A673 (cell line): ENCODE measurements at regions not wholly inside any gene's neighbourhood (a gene's known extent, or its start where the extent isn't known, plus 50 kb on each side); places are given as distances from the start of the nearest gene placed in this dataset.
A peak's percentile ranks its signal among the peaks of the same experiment; 100 is the strongest.

Source experiments
- BruUV-seq: library from RNA; stranded (reverse); fragments of 400-500 nt; replicated peaks from 2 replicates; lab custom pipeline; 2021; lab: Mats Ljungman, UMichigan
- CTCF ChIA-PET: fragments of 300-600 bp; sonication (Branson Sonifier 250); formaldehyde crosslinking; loops from one replicate; lab custom pipeline; 2022; ENCODE audit warnings: antibody characterized with exemption; lab: Charles Lee
- POLR2A ChIA-PET: fragments of 300-600 bp; sonication (Branson Sonifier 250); formaldehyde crosslinking; loops from one replicate; lab custom pipeline; 2022; ENCODE audit warnings: antibody characterized with exemption; ENCODE audit not compliant: low non-redundant PET; lab: Charles Lee
- DNase-seq: peaks from one replicate; pipeline ENCODE4 v3.0.0-alpha.2; 2015; ENCODE audit warnings: low spot score
- H3K27ac ChIP-seq: fragments of 200-600 bp; sonication (generic); 2 replicates; pipeline ENCODE4 v1.5.1; 2016; ENCODE audit warnings: mixed run types, low read depth, mild to moderate bottlenecking, mixed read lengths, antibody characterized with exemption, low read length; ENCODE audit not compliant: poor library complexity, severe bottlenecking
- H3K27me3 ChIP-seq: fragments of 200-600 bp; sonication (generic); replicated peaks from 2 replicates; pipeline ENCODE4 v1.6.1; 2017; ENCODE audit warnings: mixed run types, low read depth, mild to moderate bottlenecking, mixed read lengths, antibody characterized with exemption, low read length; ENCODE audit not compliant: insufficient read depth, poor library complexity
- H3K36me3 ChIP-seq: fragments of 200-600 bp; sonication (generic); 2 replicates; pipeline ENCODE4 v1.6.1; 2016; ENCODE audit warnings: mixed run types, mild to moderate bottlenecking, mixed read lengths, antibody characterized with exemption, low read length; ENCODE audit not compliant: insufficient read depth, poor library complexity, severe bottlenecking
- H3K4me1 ChIP-seq: fragments of 200-600 bp; sonication (generic); 2 replicates; pipeline ENCODE4 v1.6.1; 2017; ENCODE audit warnings: mixed run types, mild to moderate bottlenecking, mixed read lengths, antibody characterized with exemption, low read length; ENCODE audit not compliant: insufficient read depth, poor library complexity, severe bottlenecking
- H3K4me3 ChIP-seq: fragments of 200-600 bp; sonication (generic); 2 replicates; pipeline ENCODE4 v1.5.1; 2016; ENCODE audit warnings: low read depth, mixed run types, mild to moderate bottlenecking, mixed read lengths, low read length; ENCODE audit not compliant: poor library complexity, severe bottlenecking
- H3K9me3 ChIP-seq: fragments of 200-600 bp; sonication (generic); 2 replicates; pipeline ENCODE4 v1.6.1; 2016; ENCODE audit warnings: mixed run types, low read depth, mild to moderate bottlenecking, mixed read lengths, antibody characterized with exemption, low read length; ENCODE audit not compliant: poor library complexity, severe bottlenecking
- CTCF ChIP-seq: fragments of 300-800, 200-600 bp; sonication (generic); conservative IDR thresholded peaks from 2 replicates; pipeline ENCODE4 v1.5.1; 2017; ENCODE audit warnings: low read depth, mild to moderate bottlenecking, antibody characterized with exemption, low read length, moderate library complexity, mixed read lengths
- EZH2 ChIP-seq: fragments of 200-600 bp; sonication (generic); IDR thresholded peaks from 2 replicates; pipeline ENCODE4 v1.6.1; 2017; ENCODE audit warnings: borderline replicate concordance, low read depth, mild to moderate bottlenecking, mixed read lengths, antibody characterized with exemption, low read length; ENCODE audit not compliant: poor library complexity, severe bottlenecking
- intact Hi-C: fragments of 100-400 bp; cut with micrococcal nuclease; formaldehyde crosslinking; loops from one replicate; pipeline ENCODE4 v1.10.0; 2022; ENCODE audit not compliant: unreplicated experiment

- TF ChIP-seq CTCF (peak; percentile 52), EZH2 (no peak)
- no peaks in the 10 kb centered on the region for H3K4me1 ChIP-seq
- peak; percentile 28 for DNase-seq
- no peaks in the 10 kb centered on the region for H3K27me3 ChIP-seq
- H3K9me3 ChIP-seq, result no peaks in the 10 kb centered on the region
- intact Hi-C loops, result no loop called here
- no peak overlapping the region for H3K27ac ChIP-seq
- no peaks in the 10 kb centered on the region for H3K36me3 ChIP-seq
- ChIA-PET POLR2A (no interaction called here), CTCF (no interaction called here)
- no TSS peak for BruUV-seq
- H3K4me3 ChIP-seq, result no peak overlapping the region
These were observed 1333.1 kb downstream of the EFNB2 start for GRCh38 chr13:105202354-105202753.

- no peaks in the 10 kb centered on the region for H3K9me3 ChIP-seq
- no peak overlapping the region for H3K27ac ChIP-seq
- no peaks in the 10 kb centered on the region for H3K4me1 ChIP-seq
- TF ChIP-seq CTCF (no peak), EZH2 (no peak)
- H3K4me3 ChIP-seq, result no peak overlapping the region
- intact Hi-C loops, result no loop called here
- BruUV-seq, result no TSS peak
- DNase-seq, result no peak
- H3K27me3 ChIP-seq, result no peaks in the 10 kb centered on the region
- no peaks in the 10 kb centered on the region for H3K36me3 ChIP-seq
- POLR2A ChIA-PET, result no interaction called here
- CTCF ChIA-PET, result no interaction called here
These were observed 1334.1 kb downstream of the EFNB2 start for GRCh38 chr13:105201351-105201750.

DNA sequence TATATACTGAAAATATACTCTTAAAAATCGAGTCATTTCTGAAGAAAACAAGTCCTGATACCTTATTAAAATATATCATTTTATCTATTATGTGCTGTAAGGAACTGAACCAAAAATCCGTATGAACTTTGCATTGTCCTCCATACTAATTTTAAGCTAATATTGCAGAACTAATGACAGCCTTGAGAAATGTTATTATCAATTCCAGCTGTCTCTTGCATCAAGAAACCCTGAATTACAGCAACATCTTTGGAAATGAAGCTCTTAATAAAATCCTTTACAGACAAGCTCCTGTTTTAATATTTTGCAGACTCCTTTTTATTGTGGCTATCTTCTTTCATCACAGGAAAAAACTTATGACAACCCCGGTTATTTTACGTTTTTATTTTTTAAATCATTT lies 1335.3 kb downstream of the EFNB2 start:
- no peak for TF ChIP-seq EZH2
- TF ChIP-seq CTCF, result no peak
- intact Hi-C loops, result no loop called here
- Histone ChIP-seq H3K27ac (no peak overlapping the region), H3K27me3 (no peaks in the 10 kb centered on the region), H3K4me3 (no peak overlapping the region), H3K36me3 (no peaks in the 10 kb centered on the region), H3K4me1 (no peaks in the 10 kb centered on the region), H3K9me3 (no peaks in the 10 kb centered on the region)
- ChIA-PET POLR2A (no interaction called here), CTCF (no interaction called here)
- no peak for DNase-seq
- no TSS peak for BruUV-seq
